HG02763 (cell line): ENCODE measurements at regions not wholly inside any gene's neighbourhood (a gene's known extent, or its start where the extent isn't known, plus 50 kb on each side); places are given as distances from the start of the nearest gene placed in this dataset.

Source experiments
- ATAC-seq: cut with Tn5 transposase; IDR thresholded peaks from one replicate; pipeline ENCODE4 v1.9.1; 2021; ENCODE audit warnings: mild to moderate bottlenecking, moderate library complexity; ENCODE audit not compliant: unreplicated experiment

- ATAC-seq = no peak
Observed at GRCh38 chr9:80602291-80602690, 1030.5 kb downstream of the TLE4 start.

- no peak for ATAC-seq
Observed at GRCh38 chr9:80596579-80596978, 1024.8 kb downstream of the TLE4 start.

GRCh38 chr9:80595192-80595591 lies 1023.4 kb downstream of the TLE4 start:
- ATAC-seq = no peak

- no peak for ATAC-seq
Observed at GRCh38 chr9:80592413-80592812, 1020.6 kb downstream of the TLE4 start.

- ATAC-seq = no peak
Observed at GRCh38 chr9:80586786-80587330, 1015.1 kb downstream of the TLE4 start.

DNA sequence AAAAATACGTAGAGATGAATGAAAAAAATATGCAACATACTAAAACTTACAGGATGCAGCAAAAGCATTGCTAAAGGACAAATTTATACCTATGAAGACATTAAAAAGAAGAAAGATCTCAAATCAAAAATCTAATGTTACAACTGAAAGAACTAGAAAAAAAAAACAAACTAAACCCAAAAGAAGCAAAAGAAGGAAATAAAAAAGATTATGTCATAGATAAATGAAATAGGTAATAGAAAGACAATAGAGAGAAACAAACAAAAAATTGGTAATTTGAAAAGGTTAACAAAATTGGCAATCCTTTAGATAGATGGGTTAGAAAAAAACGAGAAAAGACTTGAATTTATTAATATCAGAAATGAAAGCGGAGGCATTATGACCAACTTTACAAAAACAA lies 1000.2 kb downstream of the TLE4 start:
- ATAC-seq = no peak

DNA sequence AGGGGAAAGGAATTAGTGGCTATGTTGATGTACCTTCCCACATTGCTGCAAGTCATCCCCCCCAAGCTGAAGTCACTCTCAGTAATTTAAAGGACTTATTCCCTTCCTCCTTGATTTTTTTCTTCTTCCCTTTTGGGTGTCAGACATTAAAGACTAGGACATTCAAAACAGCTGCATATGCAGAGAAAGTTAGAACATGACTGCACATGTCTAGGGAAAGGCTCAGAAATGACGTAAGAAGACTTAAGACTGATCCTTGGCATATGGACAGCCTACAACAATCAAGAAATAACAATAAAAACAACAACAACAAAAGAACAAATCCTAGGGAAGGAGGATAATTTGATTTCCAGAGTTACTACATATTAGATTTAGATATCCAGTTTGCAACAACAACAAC lies 997.5 kb downstream of the TLE4 start:
- no peak for ATAC-seq

- ATAC-seq = no peak
Observed at GRCh38 chr9:80561526-80561925, 989.8 kb downstream of the TLE4 start.

DNA sequence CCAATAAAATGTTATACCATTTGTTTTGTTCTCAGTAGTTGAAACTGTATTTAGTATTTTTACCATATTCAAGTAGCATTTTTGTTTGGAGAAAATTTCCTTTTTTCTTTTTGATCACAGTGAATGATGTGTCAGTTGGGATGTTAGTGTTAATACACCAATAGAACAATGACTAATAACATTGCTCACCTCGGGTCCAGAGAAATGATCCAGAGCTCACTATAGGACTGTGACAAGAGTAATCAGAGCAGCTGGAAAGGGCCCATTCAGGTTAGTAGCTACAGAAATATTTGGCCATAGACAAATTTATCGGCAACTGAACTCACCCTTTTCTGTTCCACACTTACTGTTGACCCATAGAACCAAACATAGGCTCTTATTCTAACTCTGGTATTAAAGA lies 989.2 kb downstream of the TLE4 start:
- ATAC-seq = no peak

DNA sequence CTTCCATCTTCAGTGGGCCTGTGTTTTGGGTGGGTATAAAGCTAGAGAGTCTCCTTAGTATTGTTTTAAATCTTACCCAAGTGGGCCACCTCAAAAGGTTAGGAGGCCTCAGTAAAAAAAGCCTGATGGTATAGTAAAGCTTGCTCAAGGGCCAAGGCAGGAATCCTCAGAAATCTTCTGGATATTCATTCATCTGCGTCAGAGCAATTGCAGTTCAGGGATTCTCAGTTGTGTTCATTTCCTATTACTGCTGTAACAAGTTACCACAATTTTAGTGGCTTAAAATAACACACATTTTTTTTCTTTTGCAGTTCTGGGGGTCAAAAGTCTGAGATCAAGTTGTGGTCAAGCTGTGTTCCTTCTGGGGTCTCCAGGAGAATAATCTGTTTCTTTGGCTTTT lies 985.5 kb downstream of the TLE4 start:
- ATAC-seq = no peak

DNA sequence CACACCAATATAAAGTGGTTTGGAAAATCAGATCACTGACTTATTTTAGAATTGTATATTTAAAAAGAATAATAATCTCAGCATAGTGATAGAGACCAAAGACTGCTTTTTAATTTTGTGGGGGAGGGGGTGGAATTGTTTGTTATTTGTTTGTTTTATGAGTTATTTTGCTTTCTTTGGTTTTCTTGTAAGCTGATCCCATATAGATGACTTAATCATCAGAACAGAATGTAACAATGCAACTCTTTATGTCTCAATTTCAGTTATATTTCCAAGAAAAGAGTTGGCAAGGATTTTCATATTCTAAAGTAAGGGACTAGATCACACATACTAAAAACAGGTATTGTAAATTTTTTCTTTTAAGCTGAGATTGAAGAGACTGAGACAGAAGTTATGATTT lies 984.9 kb downstream of the TLE4 start:
- no peak for ATAC-seq

DNA sequence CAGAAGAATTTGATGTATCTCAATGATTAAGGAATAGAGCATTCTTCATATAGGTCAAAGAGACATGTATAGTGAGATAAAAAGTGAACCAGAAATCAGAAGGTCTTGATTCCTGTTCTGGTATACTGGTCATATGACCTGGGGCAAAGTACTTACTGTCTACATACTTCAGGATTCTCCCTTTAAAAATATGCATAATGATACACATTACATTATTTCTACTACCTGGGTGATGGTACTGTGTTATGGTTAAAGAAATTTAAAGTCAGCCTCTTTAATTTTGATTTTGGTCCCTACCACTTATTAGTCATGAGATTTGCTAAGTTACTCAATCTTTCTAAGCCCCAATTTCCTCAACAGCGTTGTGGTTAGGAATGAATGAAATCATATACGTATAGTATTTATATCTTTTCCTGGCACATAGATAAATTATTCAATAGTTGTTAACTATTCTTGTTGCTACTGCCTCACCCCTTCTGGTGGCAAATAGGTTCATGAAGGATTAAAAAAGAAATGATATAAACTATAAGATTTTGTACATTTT lies 984.1 kb downstream of the TLE4 start:
- no peak for ATAC-seq

DNA sequence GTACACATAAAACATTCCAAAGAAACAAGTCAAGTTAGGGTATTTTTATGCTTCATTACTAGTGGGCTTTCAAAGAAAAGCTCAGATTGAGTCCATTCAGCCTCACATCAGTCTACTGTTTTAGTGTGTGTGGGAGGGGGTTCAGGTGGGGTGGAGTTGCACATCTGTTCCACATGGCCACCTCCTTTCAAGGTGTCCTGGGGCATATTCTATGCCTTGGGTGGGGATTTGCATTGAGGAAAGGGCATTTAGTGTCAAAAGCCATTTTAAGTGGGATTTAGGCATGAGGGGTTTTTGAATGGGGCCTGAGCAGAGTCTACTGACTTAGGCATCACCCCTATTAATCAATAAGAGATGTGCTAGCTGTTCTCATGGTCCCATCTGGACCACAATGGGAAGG lies 983.1 kb downstream of the TLE4 start:
- no peak for ATAC-seq

GRCh38 chr9:80554301-80554700 lies 982.5 kb downstream of the TLE4 start:
- no peak for ATAC-seq

GRCh38 chr9:80552931-80553330 lies 981.2 kb downstream of the TLE4 start:
- ATAC-seq = no peak

GRCh38 chr9:80550181-80550580 lies 978.4 kb downstream of the TLE4 start:
- no peak for ATAC-seq

DNA sequence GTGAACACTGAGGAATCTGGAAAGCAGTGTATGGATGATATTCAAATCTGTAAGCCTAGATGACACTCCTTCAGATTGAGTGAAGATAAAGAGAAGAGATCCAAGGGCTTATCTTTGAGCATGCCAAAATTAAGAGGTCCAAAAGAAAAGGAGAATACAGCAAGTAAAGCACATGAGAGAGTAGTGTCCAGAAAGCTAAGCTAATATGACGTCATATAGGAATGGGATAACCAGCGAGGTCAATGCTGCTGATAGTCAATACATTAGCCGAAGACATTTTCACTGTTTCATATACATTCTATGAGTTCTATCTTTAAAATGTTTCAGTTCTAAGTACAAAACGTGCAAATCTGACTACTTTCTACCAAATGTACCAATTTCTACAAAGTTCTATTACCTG lies 975.8 kb downstream of the TLE4 start:
- no peak for ATAC-seq

GRCh38 chr9:80540387-80540786 lies 968.6 kb downstream of the TLE4 start:
- ATAC-seq = no peak

DNA sequence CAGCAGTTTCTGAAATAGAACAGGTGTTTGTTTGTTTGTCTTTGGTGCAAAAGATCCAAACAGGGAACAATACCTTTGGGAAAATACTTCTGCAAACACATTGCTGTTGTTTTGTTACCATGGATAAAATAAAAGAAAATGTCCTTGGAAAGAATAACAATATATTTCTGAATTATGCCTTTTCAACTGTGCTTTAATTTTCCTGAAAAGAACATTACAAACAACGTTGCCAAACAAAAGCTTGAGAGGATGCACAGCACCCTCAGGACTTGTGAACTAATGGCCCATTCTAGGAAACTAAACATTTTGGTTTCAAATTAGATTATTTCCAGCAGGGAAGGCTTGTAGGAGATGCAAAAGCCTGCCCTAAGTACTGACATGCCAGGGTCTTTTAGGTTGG lies 967.2 kb downstream of the TLE4 start:
- no peak for ATAC-seq

DNA sequence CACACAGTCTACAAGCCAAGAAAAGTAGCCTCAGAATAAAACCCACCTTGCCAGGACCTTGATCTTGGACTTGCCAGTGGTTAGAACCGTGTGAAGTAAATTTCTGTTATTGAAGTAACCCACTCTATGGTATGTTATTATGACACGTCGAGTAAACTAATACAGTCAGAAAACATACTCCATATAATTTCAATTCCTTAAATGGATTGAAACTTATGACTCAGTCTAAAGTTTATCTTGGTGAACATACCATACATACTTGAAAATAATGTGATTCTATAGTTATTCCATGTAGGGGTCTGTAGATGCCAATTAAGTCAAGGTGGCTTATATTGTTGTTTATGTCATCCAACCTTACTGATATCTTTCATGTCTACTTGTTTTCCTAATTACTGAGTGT lies 950.7 kb downstream of the TLE4 start:
- no peak for ATAC-seq

GRCh38 chr9:80521151-80521550 lies 949.4 kb downstream of the TLE4 start:
- no peak for ATAC-seq

DNA sequence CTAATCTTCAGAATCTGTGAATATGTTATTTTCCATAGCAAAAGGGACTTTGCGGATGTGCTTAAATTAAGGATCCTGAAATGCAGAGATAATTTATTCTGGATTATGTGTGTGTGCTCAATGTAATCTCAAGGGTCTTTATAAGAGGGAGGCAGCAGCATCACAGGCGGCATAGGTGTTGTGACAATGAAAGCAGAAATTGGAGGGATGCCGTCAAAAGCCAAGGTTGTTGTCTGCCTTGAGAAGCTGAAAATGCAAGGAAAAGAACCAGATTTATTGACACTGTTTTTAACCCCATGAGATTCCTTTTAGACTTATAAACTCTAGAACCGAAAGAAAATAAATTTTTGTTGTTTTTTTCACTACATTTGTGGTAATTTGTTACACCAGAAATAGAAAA lies 948.5 kb downstream of the TLE4 start:
- ATAC-seq = no peak

DNA sequence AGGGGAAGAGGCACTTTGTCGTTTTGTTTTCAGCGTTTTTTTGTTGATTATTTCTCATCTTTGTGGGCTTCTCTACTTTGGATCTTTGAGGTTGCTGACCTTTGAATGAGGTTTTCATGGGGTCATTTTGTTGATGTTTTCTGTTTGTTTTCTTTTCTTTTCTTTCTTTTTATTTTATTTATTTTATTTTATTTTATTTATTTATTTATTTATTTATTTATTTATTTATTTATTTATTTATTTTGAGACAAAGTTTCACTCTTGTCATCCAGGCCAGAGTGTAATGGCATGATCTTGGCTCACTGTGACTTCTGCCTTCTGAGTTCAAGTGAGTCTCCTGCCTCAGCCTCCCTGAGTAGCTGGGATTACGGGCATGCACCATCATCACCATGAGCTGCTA lies 946.7 kb downstream of the TLE4 start:
- ATAC-seq = no peak
